Immature natural killer cell (primary cell): ENCODE measurements at regions not wholly inside any gene's neighbourhood (a gene's known extent, or its start where the extent isn't known, plus 50 kb on each side); places are given as distances from the start of the nearest gene placed in this dataset.

ENCODE experiments used
- DNase-seq, 3 donors: peaks; one replicate each; pipeline ENCODE4 v3.0.0; 2022; ENCODE audit warnings: mixed read lengths in 1 of 3
- H3K27ac Mint-ChIP-seq, 6 donors: one replicate each; pipeline ENCODE4 v1.8.0; 2020; ENCODE audit warnings: mixed read lengths in 6 of 6, mild to moderate bottlenecking in 5 of 6, inconsistent platforms in 4 of 6, moderate library complexity in 3 of 6
- H3K27me3 Mint-ChIP-seq, 3 donors: one replicate each; pipeline ENCODE4 v1.8.0; 2020 to 2021; ENCODE audit warnings: low read depth in 3 of 3, mild to moderate bottlenecking in 3 of 3, mixed read lengths in 3 of 3, moderate library complexity in 3 of 3, inconsistent platforms in 1 of 3
- H3K36me3 Mint-ChIP-seq, 3 donors: one replicate each; pipeline ENCODE4 v1.8.0; 2020; ENCODE audit warnings: mixed read lengths in 3 of 3, inconsistent platforms in 2 of 3, mild to moderate bottlenecking in 2 of 3
- H3K4me1 Mint-ChIP-seq, 2 donors: one replicate each; pipeline ENCODE4 v1.8.0; 2020; ENCODE audit warnings: inconsistent platforms in 2 of 2, mild to moderate bottlenecking in 2 of 2, mixed read lengths in 2 of 2, moderate library complexity in 1 of 2
- H3K4me3 Mint-ChIP-seq, 5 donors: one replicate each; pipeline ENCODE4 v1.8.0; 2020; ENCODE audit warnings: mild to moderate bottlenecking in 5 of 5, mixed read lengths in 5 of 5, inconsistent platforms in 3 of 5, moderate library complexity in 3 of 5
- H3K9me3 Mint-ChIP-seq, 6 donors: one replicate each; pipeline ENCODE4 v1.8.0; 2020; ENCODE audit warnings: mild to moderate bottlenecking in 6 of 6, mixed read lengths in 6 of 6, inconsistent platforms in 4 of 6, moderate library complexity in 3 of 6

GRCh38 chr20:47451602-47451904 lies 50.1 kb upstream of the NCOA3 start:
- no peaks in the 10 kb centered on the region for H3K36me3 Mint-ChIP-seq
- peaks cover 6 to 12% of the 10 kb centered on the region in 2 donors for H3K4me1 Mint-ChIP-seq
- H3K9me3 Mint-ChIP-seq: no peaks in the 10 kb centered on the region
- DNase-seq: no peak
- H3K4me3 Mint-ChIP-seq: no peak overlapping the region
- H3K27me3 Mint-ChIP-seq: peaks cover 0 to 4% (median 3%) of the 10 kb centered on the region in 3 donors
- no peak overlapping the region for H3K27ac Mint-ChIP-seq
